H1 (cell line): ENCODE measurements at regions not wholly inside any gene's neighbourhood (a gene's known extent, or its start where the extent isn't known, plus 50 kb on each side); places are given as distances from the start of the nearest gene placed in this dataset.

Experiments
- ATF3 ChIP-seq: IDR thresholded peaks from 2 replicates; pipeline ENCODE4 v1.6.1; 2011; ENCODE audit warnings: low read depth, mild to moderate bottlenecking, low read length; ENCODE audit not compliant: insufficient read depth
- CBX5 ChIP-seq: fragments of 300-800, 300-1000 bp; sonication (generic); IDR thresholded peaks from 2 replicates; pipeline ENCODE4 v1.7.1; 2016; ENCODE audit warnings: antibody characterized with exemption, low read length, low read depth
- CTCF ChIP-seq, 3 experiments: IDR thresholded peaks; 1 replicate in 2 of 3; 2 replicates in 1 of 3; pipeline versions ENCODE4 v1.5.1 to v1.6.1; 2011; ENCODE audit warnings: low read length in 3 of 3, mild to moderate bottlenecking in 3 of 3, inconsistent platforms in 2 of 3, low read depth in 1 of 3, moderate library complexity in 1 of 3; ENCODE audit not compliant: insufficient read depth in 1 of 3; ENCODE audit errors: control extremely low read depth in 1 of 3
- FOSL1 ChIP-seq: IDR thresholded peaks from 2 replicates; pipeline ENCODE4 v1.6.1; 2011; ENCODE audit warnings: mild to moderate bottlenecking, low read depth, low read length, moderate library complexity; ENCODE audit not compliant: insufficient read depth
- GABPA ChIP-seq: IDR thresholded peaks from 2 replicates; pipeline ENCODE4 v1.6.1; 2011; ENCODE audit warnings: mild to moderate bottlenecking, low read length, moderate library complexity, borderline replicate concordance; ENCODE audit not compliant: insufficient read depth
- NRF1 ChIP-seq: IDR thresholded peaks from 2 replicates; pipeline ENCODE4 v1.6.1; 2011; ENCODE audit warnings: mild to moderate bottlenecking, low read depth, low read length, improper control_type of control experiment
- POLR2AphosphoS5 ChIP-seq: IDR thresholded peaks from 2 replicates; pipeline ENCODE4 v1.6.1; 2011; ENCODE audit warnings: low read depth, low read length
- USF2 ChIP-seq: IDR thresholded peaks from 2 replicates; pipeline ENCODE4 v1.6.1; 2011; ENCODE audit warnings: low read length, improper control_type of control experiment
- YY1 ChIP-seq: IDR thresholded peaks from 2 replicates; pipeline ENCODE4 v1.6.1; 2011; ENCODE audit warnings: low read depth, mild to moderate bottlenecking, low read length

GRCh38 chr16:49000594-49000993 is 281.0 kb downstream of the CBLN1 start (continued):
- TF ChIP-seq ATF3 (no peak), USF2 (no peak), CTCF (IDR thresholded peaks at IDR 0.05; ENCODE audit: control extremely low read depth in 1 of 3, insufficient read depth in 1 of 3, low read depth in 1 of 3, low read length in 3 of 3) (peak; percentile 60 to 65 (median 65)), CBX5 (no peak), GABPA (no peak), POLR2AphosphoS5 (no peak), NRF1 (peak; percentile 28; the same call in 1 of the 2 replicates), YY1 (0 out of 2 replicates have a peak, but pooled peaks have one; percentile 56), FOSL1 (no peak)
- TF ChIP-seq, all 59 proteins: peak for 5
